SJCRH30 (cell line): ENCODE measurements at regions not wholly inside any gene's neighbourhood (a gene's known extent, or its start where the extent isn't known, plus 50 kb on each side); places are given as distances from the start of the nearest gene placed in this dataset.
"Not testable (repeated sequence)": the region's sequence is repeated elsewhere in the genome, so short reads cannot be mapped to it uniquely, and the experiment has no call there.

Experiments
- DNase-seq, 2 experiments: peaks; one replicate each; pipeline ENCODE4 v3.0.0-alpha.2; 2015 to 2020
- H3K27ac ChIP-seq: fragments of 250-450 bp; sonication (Bioruptor Pico); 2 replicates; pipeline ENCODE4 v1.5.1; 2020; ENCODE audit warnings: mild to moderate bottlenecking, moderate library complexity
- H3K27me3 ChIP-seq: fragments of 250-450 bp; sonication (Bioruptor Pico); 2 replicates; pipeline ENCODE4 v1.5.1; 2020; ENCODE audit warnings: mild to moderate bottlenecking, moderate library complexity
- H3K36me3 ChIP-seq: fragments of 250-450 bp; sonication (Bioruptor Pico); 2 replicates; pipeline ENCODE4 v1.5.1; 2020; ENCODE audit warnings: mild to moderate bottlenecking, moderate library complexity
- H3K4me1 ChIP-seq: fragments of 250-450 bp; sonication (Bioruptor Pico); 2 replicates; pipeline ENCODE4 v1.5.1; 2020; ENCODE audit warnings: mild to moderate bottlenecking, moderate library complexity
- H3K4me3 ChIP-seq: fragments of 250-450 bp; sonication (Bioruptor Pico); 2 replicates; pipeline ENCODE4 v1.5.1; 2020; ENCODE audit warnings: mild to moderate bottlenecking, moderate library complexity
- H3K9me3 ChIP-seq: fragments of 250-450 bp; sonication (Bioruptor Pico); replicated peaks from 2 replicates; pipeline ENCODE4 v1.5.1; 2020; ENCODE audit warnings: mild to moderate bottlenecking, moderate library complexity

DNA sequence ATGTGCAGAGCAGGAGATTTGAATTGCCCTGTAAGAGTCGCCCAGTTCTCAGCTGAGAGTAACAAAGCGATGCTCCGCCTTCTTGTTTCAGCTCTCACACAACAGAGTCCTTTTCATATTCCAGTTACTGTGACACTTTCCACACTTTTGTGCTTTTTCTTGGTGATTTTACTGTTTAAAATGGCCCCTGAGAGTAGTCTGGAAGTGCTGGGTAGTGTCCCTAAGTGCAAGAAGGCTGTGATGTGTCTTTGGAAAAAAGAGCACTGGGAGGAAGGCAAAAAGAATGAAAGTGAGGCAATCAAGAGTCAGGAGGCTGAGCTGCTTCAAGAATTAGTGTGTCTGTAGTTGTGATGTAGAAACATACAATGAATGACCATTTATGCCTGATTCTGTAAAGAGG lies 201.2 kb upstream of the SEMA3E start:
- Histone ChIP-seq H3K27ac (no peak overlapping the region), H3K27me3 (no peaks in the 10 kb centered on the region), H3K4me3 (no peak overlapping the region), H3K4me1 (no peaks in the 10 kb centered on the region), H3K36me3 (no peaks in the 10 kb centered on the region), H3K9me3 (no peaks in the 10 kb centered on the region)
- no peak for DNase-seq

DNA sequence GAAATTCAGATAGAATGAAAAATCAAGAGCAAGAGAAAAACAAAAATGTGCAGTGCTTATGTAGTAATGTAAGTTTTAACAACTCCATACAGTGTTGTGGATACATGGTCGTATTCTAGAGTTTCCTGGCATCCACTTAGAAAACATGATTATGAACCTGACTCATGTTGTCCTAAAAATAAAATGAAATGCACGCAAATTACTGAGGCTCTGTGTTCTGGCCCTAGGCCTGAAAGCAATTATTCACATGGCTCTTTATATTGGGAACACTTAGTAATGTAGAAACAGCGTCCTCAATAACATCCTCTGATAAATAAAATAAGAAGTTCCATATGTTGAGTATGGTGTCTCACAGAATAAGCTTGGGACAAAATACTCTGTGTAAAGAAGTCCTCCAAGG lies 200.2 kb upstream of the SEMA3E start:
- H3K9me3 ChIP-seq: no peaks in the 10 kb centered on the region
- H3K4me3 ChIP-seq: no peak overlapping the region
- DNase-seq: no peak
- no peak overlapping the region for H3K27ac ChIP-seq
- H3K27me3 ChIP-seq: no peaks in the 10 kb centered on the region
- H3K4me1 ChIP-seq: no peaks in the 10 kb centered on the region
- H3K36me3 ChIP-seq: no peaks in the 10 kb centered on the region

DNA sequence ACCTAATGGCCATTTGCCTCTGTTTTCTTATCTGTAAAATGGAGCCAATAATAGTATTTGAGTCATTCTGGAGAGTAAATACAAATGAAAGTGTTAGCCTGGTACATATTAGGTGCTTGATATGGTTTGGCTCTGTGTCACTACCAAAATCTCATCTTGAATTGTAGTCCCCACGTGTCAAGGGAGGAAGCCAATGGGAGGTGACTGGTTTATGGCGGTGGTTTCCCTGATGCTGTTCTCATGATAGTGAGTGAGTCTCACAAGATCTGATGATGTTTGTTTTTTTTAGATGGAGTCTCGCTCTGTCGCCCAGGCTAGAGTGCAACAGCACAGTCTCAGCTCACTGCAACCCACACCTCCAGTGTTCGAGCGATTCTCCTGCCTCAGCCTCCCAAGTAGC lies 194.0 kb upstream of the SEMA3E start:
- H3K4me1 ChIP-seq: no peaks in the 10 kb centered on the region
- no peaks in the 10 kb centered on the region for H3K27me3 ChIP-seq
- no peaks in the 10 kb centered on the region for H3K9me3 ChIP-seq
- H3K36me3 ChIP-seq: no peaks in the 10 kb centered on the region
- H3K4me3 ChIP-seq: no peak overlapping the region
- no peak overlapping the region for H3K27ac ChIP-seq
- DNase-seq: no peak

DNA sequence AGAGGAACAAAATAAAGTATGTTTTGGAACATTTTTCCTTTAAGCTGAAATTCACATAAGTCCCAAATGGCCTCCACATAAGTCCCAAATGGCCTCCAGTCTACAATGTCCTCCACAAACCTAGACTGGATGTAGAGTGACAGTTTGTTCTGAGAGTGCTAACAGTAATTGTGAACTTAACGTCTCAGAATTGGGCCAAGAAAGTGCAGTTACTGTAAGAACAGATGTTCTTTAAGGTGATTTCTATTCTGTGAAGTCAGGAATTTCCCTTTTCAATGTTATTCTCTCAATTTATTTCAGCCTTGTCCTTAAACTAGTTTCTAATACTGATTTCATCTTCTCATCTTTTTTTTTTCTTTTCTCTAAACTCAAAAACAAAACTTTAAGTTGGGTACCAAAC lies 188.7 kb upstream of the SEMA3E start:
- H3K27me3 ChIP-seq: no peaks in the 10 kb centered on the region
- H3K27ac ChIP-seq: no peak overlapping the region
- no peak for DNase-seq
- peaks cover 13% of the 10 kb centered on the region for H3K4me1 ChIP-seq
- no peak overlapping the region for H3K4me3 ChIP-seq
- no peaks in the 10 kb centered on the region for H3K9me3 ChIP-seq
- no peaks in the 10 kb centered on the region for H3K36me3 ChIP-seq

DNA sequence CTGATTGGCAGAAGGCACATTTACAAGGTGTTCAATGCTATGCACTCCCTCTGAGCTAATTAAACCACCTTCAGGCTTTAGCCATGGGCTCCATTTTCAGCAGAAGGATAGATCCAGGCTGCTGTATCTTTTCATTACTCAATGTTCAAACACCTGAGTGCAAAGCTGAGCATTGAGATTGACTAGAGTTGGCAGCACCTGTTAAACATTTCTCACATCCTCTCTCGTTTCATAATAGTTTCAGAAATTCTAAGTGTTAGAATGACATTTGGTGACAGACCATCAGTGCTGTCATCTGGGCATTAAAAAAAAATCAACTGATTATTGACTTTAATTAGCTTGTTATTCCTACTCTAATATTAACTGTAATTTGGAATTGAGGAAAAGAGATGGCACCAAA lies 187.1 kb upstream of the SEMA3E start:
- H3K36me3 ChIP-seq: no peaks in the 10 kb centered on the region
- H3K4me1 ChIP-seq: peaks cover 13% of the 10 kb centered on the region
- H3K9me3 ChIP-seq: no peaks in the 10 kb centered on the region
- peak in 1 of 2 experiments; percentile 19 for DNase-seq
- peak overlapping the region; percentile 39; the same call in 1 of the 2 replicates for H3K27ac ChIP-seq
- no peaks in the 10 kb centered on the region for H3K27me3 ChIP-seq
- H3K4me3 ChIP-seq: no peak overlapping the region

DNA sequence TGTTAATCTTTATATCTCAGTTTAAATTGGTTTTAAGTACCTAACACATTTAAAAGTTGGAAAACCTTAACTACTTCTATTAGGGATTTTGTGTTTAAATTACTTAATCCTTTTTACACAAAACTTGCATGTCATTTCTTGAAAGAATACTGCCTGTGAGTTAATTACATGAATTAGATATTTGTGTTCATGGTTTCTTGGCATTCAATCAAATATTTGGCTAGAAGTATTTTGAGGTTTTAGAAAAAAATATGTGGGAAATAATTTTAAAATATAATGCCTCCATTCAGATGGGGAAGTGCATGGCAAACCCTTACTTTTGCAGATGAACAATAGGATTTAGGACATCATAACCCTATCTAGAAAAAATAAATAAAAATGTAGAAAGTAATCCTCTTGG lies 186.5 kb upstream of the SEMA3E start:
- Histone ChIP-seq H3K4me1 (peaks cover 13% of the 10 kb centered on the region), H3K36me3 (no peaks in the 10 kb centered on the region), H3K9me3 (no peaks in the 10 kb centered on the region), H3K4me3 (no peak overlapping the region), H3K27me3 (no peaks in the 10 kb centered on the region), H3K27ac (peak overlapping the region; percentile 39)
- peak; percentile 6 to 73 for DNase-seq

DNA sequence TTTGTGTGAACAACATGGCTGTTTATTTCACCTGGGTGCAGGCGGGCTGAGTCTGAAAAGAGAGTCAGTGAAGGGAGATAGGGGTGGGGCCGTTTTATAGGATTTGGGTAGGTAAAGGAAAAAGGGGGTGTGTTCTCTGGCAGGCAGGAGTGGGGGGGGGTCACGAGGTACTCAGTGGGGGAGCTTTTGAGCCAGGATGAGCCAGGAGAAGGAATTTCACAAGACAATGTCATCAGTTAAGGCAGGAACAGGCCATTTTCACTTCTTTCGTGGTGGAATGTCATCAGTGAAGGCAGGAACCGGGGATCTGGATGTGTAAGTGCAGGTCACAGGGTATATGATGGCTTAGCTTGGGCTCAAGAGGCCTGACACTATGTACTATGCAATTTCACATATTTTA lies 184.8 kb upstream of the SEMA3E start:
- H3K4me3 ChIP-seq, H3K27me3 ChIP-seq, H3K36me3 ChIP-seq, DNase-seq, H3K9me3 ChIP-seq, H3K27ac ChIP-seq: not testable (repeated sequence)
- peaks cover 13% of the 10 kb centered on the region for H3K4me1 ChIP-seq

DNA sequence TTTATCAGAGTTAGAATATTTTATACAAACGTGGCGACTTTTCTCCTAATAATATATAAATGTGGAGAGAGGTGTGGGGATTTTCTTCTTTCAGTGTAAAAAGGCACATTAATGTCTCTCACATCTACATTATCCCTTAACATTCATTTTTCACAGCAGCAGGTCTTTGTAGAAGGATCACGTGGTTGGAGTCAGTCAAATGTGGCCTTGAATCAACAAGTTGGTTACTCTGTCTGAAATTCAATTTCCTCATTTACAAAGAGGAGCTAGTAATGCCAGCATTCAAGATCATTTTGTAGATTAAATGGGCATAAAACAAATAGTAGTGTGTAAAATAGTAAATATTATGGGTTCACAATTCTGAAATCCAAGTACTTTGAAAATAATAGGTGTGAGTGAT lies 183.1 kb upstream of the SEMA3E start:
- H3K9me3 ChIP-seq: no peaks in the 10 kb centered on the region
- no peak overlapping the region for H3K4me3 ChIP-seq
- H3K27me3 ChIP-seq: no peaks in the 10 kb centered on the region
- no peaks in the 10 kb centered on the region for H3K36me3 ChIP-seq
- no peak for DNase-seq
- no peak overlapping the region for H3K27ac ChIP-seq
- H3K4me1 ChIP-seq: peaks cover 13% of the 10 kb centered on the region

DNA sequence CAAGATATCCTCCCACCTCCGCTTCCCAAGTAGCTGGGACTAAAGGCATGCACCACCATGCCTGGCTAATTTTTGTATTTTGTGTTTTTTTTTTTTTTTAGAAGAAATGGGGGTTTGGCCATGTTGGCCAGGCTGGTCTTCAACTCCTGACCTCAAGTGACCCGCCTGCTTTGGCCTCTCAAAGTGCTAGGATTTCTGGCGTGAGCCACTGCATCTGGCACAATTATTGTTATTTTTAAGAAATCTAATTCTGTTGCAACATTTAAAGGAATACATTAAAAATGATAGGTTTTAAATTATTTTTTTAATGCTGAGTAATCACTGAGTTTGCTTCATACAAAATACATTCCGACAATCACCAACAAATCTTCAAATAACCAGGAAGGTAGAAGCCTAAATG lies 178.1 kb upstream of the SEMA3E start:
- no peaks in the 10 kb centered on the region for H3K36me3 ChIP-seq
- DNase-seq: no peak
- H3K27ac ChIP-seq: no peak overlapping the region
- peaks cover 2% of the 10 kb centered on the region; the same call in 1 of the 2 replicates for H3K4me1 ChIP-seq
- no peak overlapping the region for H3K4me3 ChIP-seq
- no peaks in the 10 kb centered on the region for H3K27me3 ChIP-seq
- no peaks in the 10 kb centered on the region for H3K9me3 ChIP-seq

DNA sequence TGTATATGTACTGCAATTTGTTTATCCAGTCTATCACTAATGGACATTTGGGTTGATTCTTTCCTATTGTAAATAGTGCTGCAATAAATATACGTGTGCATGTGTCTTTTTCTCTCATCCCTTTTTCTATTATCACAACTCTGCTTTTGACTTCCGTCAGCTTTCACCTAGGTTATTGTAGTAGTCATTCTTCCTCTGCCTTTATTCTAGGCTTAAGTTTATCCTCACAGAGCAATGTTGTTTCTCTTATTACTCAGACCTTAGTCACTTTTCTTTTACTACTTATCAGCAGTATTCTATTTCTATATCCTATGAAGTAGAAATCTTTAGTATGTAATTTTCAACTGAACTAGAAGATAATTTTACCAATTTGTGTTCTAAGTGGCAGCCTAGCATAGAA lies 175.3 kb upstream of the SEMA3E start:
- Histone ChIP-seq H3K4me1 (peaks cover 6% of the 10 kb centered on the region; the same call in 1 of the 2 replicates), H3K27ac (no peak overlapping the region), H3K4me3 (no peak overlapping the region), H3K9me3 (no peaks in the 10 kb centered on the region), H3K27me3 (no peaks in the 10 kb centered on the region), H3K36me3 (no peaks in the 10 kb centered on the region)
- DNase-seq: no peak

DNA sequence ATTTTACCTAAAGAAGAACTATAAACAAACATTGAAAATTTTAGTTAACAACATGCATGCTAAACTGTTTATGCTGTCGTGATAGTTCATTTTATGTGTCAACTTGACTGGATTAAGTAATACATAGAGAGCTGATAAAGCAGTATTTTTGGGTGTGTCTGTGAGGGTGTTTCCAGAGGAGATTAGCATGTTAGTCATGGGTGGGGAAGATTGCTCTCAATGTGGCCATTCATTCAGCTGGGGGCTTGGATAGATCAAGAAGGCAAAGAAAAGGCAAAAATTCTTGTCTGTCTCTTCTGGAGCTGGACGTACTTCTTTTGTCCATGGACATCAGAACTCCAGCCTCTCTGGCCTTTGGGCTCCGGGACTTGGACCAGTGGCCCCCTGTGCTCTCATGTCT lies 172.9 kb upstream of the SEMA3E start:
- no peaks in the 10 kb centered on the region for H3K9me3 ChIP-seq
- no peaks in the 10 kb centered on the region for H3K27me3 ChIP-seq
- peak overlapping the region; percentile 18; the same call in 1 of the 2 replicates for H3K27ac ChIP-seq
- H3K36me3 ChIP-seq: no peaks in the 10 kb centered on the region
- H3K4me1 ChIP-seq: peaks cover 6% of the 10 kb centered on the region; the same call in 1 of the 2 replicates
- no peak overlapping the region for H3K4me3 ChIP-seq
- peak; percentile 30 to 59 for DNase-seq

DNA sequence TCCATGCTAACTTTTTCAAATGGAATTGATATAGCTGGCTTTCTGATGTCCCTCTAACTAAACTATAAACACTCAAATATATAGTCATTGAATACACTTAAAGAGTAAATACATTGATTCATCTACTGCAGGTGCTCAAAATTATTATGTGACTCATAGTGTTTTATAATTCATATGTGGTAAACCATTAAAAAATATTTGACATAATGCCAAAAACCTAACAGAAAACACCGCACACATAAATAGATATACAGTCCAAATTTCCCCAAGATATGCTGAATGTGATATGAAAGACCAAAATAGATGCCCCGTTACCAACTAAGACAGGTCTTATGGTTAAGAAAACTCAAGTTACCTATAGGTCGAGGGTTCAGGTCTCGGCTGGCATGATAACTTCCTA lies 171.7 kb upstream of the SEMA3E start:
- H3K4me1 ChIP-seq: peaks cover 6% of the 10 kb centered on the region; the same call in 1 of the 2 replicates
- no peaks in the 10 kb centered on the region for H3K9me3 ChIP-seq
- H3K36me3 ChIP-seq: no peaks in the 10 kb centered on the region
- no peak overlapping the region for H3K27ac ChIP-seq
- H3K27me3 ChIP-seq: no peaks in the 10 kb centered on the region
- no peak overlapping the region for H3K4me3 ChIP-seq
- no peak for DNase-seq

DNA sequence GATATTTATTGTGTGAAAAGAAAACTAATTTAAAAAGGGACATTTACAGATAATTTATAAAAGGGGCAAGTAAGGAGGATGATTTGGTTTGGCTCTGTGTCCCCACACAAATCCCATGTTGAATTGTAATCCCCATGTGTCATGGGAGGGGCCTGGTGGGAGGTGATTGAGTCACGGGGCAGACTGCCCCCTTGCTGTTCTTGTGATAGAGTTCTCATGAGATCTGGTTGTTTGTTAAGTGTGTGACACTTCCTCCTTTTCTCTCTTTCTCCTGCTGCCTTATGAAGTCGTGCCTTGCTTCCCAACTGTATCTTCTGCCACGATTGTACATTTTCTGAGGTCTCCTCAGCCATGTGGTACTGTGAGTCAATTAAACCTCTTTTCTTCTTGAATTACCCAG lies 171.0 kb upstream of the SEMA3E start:
- H3K27me3 ChIP-seq: no peaks in the 10 kb centered on the region
- no peak overlapping the region for H3K4me3 ChIP-seq
- no peaks in the 10 kb centered on the region for H3K9me3 ChIP-seq
- H3K4me1 ChIP-seq: peaks cover 6% of the 10 kb centered on the region; the same call in 1 of the 2 replicates
- H3K27ac ChIP-seq: no peak overlapping the region
- no peaks in the 10 kb centered on the region for H3K36me3 ChIP-seq
- DNase-seq: no peak

DNA sequence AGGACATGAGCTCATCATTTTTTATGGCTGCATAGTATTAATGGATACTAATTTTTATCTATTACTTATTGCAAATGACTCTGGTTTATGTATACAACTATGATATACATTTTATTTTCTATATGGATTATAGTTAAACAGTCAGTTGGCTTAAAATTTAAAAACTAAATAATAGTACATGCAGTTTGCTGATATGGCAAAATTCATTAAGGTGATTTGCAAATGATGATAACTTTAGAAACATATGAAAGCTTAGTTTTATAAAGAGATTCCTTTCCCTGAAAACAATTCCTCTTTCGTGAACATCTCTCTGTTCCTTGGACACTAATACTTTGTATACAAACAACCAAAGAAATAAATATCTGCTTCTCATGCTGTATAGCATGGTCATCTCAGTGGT lies 165.5 kb upstream of the SEMA3E start:
- Histone ChIP-seq H3K27ac (no peak overlapping the region), H3K36me3 (no peaks in the 10 kb centered on the region), H3K9me3 (no peaks in the 10 kb centered on the region), H3K27me3 (no peaks in the 10 kb centered on the region), H3K4me3 (no peak overlapping the region), H3K4me1 (no peaks in the 10 kb centered on the region)
- no peak for DNase-seq

DNA sequence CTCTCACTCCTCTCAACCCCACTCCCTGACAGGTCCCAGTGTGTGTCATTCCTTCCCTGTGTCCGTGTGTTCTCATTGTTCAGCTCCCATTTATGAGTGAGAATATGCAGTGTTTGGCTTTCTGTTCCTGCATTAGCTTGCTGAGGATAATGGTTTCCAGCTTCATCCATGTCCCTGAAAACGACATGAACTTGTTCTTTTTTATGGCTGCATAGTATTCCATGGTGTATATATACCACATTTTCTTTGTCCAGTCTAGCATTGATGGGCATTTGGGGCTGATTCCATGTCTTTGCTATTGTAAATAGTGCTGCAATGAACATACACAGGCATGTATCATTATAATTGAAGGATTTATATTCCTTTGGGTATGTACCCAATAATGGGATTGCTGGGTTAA lies 163.6 kb upstream of the SEMA3E start:
- H3K36me3 ChIP-seq, H3K4me3 ChIP-seq, H3K27ac ChIP-seq, H3K27me3 ChIP-seq, H3K9me3 ChIP-seq, DNase-seq, H3K4me1 ChIP-seq: not testable (repeated sequence)

DNA sequence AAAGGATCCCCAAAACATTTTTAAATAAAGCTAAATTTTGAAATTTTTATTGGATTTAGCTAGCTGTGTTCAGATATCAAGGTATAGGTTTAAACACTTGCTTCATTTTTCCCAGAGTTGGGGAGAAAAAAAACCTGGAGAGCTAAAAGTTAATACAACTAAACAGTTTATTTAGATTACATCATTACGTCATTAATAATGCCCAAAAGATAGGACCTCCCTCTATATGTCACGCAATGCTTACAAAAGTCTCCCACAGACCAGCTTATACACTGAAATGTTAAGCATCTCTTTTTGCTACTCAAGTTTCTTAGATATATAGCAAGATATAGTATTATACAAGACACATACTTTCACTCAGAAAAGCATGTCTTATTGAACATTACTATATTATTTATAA lies 160.0 kb upstream of the SEMA3E start:
- no peak for DNase-seq
- Histone ChIP-seq H3K36me3 (no peaks in the 10 kb centered on the region), H3K27ac (no peak overlapping the region), H3K27me3 (no peaks in the 10 kb centered on the region), H3K4me1 (peaks cover 21% of the 10 kb centered on the region), H3K9me3 (no peaks in the 10 kb centered on the region), H3K4me3 (no peak overlapping the region)

DNA sequence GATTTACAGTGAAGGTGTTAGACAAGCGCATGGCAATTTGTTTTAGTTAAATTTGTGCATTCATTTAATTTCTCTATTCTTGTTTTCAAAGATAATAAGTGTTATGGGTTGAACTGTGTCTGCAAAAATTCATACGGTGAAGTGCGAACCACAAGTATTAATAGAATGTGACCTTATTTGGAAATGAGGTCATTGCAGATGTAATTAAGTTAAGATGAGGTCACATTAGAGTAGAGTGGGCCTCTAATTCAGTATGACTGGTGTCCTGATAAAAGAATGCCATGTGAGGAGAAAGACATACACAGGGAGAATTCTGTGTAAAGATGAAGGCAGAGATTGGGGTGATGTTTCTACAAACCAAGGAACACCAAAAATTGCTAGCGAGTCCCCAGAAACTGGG lies 158.8 kb upstream of the SEMA3E start:
- H3K4me1 ChIP-seq: peaks cover 29% of the 10 kb centered on the region
- no peaks in the 10 kb centered on the region for H3K27me3 ChIP-seq
- no peak overlapping the region for H3K27ac ChIP-seq
- DNase-seq: peak in 1 of 2 experiments; percentile 24
- H3K4me3 ChIP-seq: no peak overlapping the region
- no peaks in the 10 kb centered on the region for H3K9me3 ChIP-seq
- no peaks in the 10 kb centered on the region for H3K36me3 ChIP-seq
